ENCODE measurements at regions not wholly inside any gene's neighbourhood (a gene's known extent, or its start where the extent isn't known, plus 50 kb on each side); places are given as distances from the start of the nearest gene placed in this dataset.

DNA sequence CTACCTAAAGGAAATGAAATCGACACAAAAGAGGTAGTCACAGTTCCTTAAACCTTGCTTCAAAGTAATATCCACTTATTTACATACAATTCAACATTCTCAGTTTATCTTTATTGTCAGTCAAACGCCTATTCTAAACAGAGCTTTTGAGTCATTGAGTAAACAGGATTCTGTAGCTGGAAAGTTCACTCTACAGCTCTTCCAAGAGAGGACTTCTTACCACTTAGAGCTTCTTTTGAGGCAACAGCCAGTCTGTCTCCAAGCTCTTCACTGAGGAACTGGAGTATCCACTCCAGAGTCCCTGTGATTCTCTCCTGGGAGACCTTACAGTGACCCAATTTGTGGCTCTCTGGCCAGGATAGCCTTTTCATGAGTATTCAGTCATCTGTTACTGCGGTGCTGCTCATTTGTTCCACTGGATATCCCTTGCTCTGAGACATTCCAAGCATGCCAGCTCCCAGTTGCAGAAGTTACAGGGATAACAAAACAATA is 210.9 kb upstream of the OSR1 start:
- no peak overlapping the region for H3K4me3 ChIP-seq (ENCODE audit: low read length)
- no peak overlapping the region for H3K9ac ChIP-seq (ENCODE audit: extremely low read depth, low read length, poor library complexity, severe bottlenecking)
- Mint-ChIP-seq H3K4me3 (no peak overlapping the region), H3K4me1 (peaks cover 16% of the 10 kb centered on the region), H3K27me3 (ENCODE audit: insufficient read depth) (peaks cover 2% of the 10 kb centered on the region), H3K9me3 (no peaks in the 10 kb centered on the region), H3K36me3 (ENCODE audit: low read depth) (no peaks in the 10 kb centered on the region), H3K27ac (peak overlapping the region; percentile 10)
- DNase-seq = peak; percentile 64
- WGBS, 2 experiments (ENCODE audit: insufficient coverage in 1 of 2, insufficient read length in 1 of 2) = 50 to 56% methylated on average over 3 of the region's 3 CpGs
- TF ChIP-seq, protein P1, sequence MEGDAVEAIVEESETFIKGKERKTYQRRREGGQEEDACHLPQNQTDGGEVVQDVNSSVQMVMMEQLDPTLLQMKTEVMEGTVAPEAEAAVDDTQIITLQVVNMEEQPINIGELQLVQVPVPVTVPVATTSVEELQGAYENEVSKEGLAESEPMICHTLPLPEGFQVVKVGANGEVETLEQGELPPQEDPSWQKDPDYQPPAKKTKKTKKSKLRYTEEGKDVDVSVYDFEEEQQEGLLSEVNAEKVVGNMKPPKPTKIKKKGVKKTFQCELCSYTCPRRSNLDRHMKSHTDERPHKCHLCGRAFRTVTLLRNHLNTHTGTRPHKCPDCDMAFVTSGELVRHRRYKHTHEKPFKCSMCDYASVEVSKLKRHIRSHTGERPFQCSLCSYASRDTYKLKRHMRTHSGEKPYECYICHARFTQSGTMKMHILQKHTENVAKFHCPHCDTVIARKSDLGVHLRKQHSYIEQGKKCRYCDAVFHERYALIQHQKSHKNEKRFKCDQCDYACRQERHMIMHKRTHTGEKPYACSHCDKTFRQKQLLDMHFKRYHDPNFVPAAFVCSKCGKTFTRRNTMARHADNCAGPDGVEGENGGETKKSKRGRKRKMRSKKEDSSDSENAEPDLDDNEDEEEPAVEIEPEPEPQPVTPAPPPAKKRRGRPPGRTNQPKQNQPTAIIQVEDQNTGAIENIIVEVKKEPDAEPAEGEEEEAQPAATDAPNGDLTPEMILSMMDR (conservative IDR thresholded peaks at IDR 0.05) = no peak
- peaks cover 13% of the 10 kb centered on the region for H3K4me1 ChIP-seq (ENCODE audit: control insufficient read depth, insufficient read depth, low read length)
- H3K36me3 ChIP-seq (ENCODE audit: control insufficient read depth, insufficient read depth, low read length) = no peaks in the 10 kb centered on the region
- no peaks in the 10 kb centered on the region for H3K9me3 ChIP-seq (ENCODE audit: control insufficient read depth, low read length)
- no peaks in the 10 kb centered on the region for H3K27me3 ChIP-seq (ENCODE audit: control insufficient read depth, insufficient read depth, low read length, poor library complexity, severe bottlenecking)
- no peak overlapping the region for H3K27ac ChIP-seq (ENCODE audit: low read depth, low read length)

DNA sequence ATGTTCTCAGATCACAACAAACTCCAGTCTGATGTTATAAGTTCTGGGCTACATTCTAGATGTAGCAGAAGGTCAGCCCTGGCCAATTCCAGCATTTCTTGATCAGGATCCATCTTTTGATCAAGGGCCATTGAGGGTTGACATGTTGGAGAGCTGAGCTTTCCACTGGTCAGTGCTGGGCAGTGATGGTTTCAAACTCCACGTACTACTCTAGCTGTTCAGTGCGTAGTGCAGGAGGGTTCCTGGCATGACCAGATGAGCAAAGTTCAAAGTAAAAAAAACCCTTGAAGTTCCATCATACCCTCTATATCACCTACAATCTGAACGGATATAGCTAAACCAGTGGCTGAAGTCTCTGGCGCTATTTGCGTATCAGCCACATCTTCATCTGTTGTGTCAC is 210.4 kb upstream of the OSR1 start:
- Histone ChIP-seq H3K9me3 (ENCODE audit: control insufficient read depth, low read length) (no peaks in the 10 kb centered on the region), H3K4me3 (ENCODE audit: low read length) (no peak overlapping the region), H3K4me1 (ENCODE audit: control insufficient read depth, insufficient read depth, low read length) (peaks cover 13% of the 10 kb centered on the region), H3K27ac (ENCODE audit: low read depth, low read length) (no peak overlapping the region), H3K36me3 (ENCODE audit: control insufficient read depth, insufficient read depth, low read length) (no peaks in the 10 kb centered on the region), H3K9ac (ENCODE audit: extremely low read depth, low read length, poor library complexity, severe bottlenecking) (no peak overlapping the region), H3K27me3 (ENCODE audit: control insufficient read depth, insufficient read depth, low read length, poor library complexity, severe bottlenecking) (no peaks in the 10 kb centered on the region)
- H3K9me3 Mint-ChIP-seq = no peaks in the 10 kb centered on the region
- no peak overlapping the region for H3K4me3 Mint-ChIP-seq
- H3K27ac Mint-ChIP-seq = no peak overlapping the region
- peaks cover 4% of the 10 kb centered on the region for H3K27me3 Mint-ChIP-seq (ENCODE audit: insufficient read depth)
- H3K4me1 Mint-ChIP-seq = peaks cover 16% of the 10 kb centered on the region
- TF ChIP-seq, protein P1 (conservative IDR thresholded peaks at IDR 0.05) = no peak
- 94 to 99% methylated on average over 5 of the region's 5 CpGs for WGBS, 2 experiments (ENCODE audit: insufficient coverage in 1 of 2, insufficient read length in 1 of 2)
- no peak for DNase-seq
- H3K36me3 Mint-ChIP-seq (ENCODE audit: low read depth) = no peaks in the 10 kb centered on the region

DNA sequence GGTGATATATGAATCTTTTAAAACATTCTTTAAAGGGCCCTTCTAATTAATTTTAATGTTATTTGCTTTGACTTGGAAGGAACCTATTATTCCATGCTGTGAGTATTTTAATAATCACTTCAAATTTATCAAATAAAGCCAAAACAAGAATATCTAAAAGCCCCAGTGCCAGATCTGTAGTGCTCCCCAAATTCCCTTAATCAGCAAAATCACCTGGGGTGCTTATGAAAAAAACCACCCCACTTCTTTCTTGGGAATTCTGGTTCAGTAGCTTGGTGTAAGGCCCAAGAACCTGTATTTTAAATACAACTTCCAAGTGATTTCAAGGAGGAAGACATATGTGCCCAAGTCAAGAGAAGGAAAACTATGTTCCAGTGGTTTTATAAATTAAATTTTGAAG is 202.4 kb upstream of the OSR1 start:
- Mint-ChIP-seq H3K27ac (no peak overlapping the region), H3K4me3 (no peak overlapping the region), H3K9me3 (no peaks in the 10 kb centered on the region), H3K36me3 (ENCODE audit: low read depth) (no peaks in the 10 kb centered on the region), H3K4me1 (no peaks in the 10 kb centered on the region), H3K27me3 (ENCODE audit: insufficient read depth) (peaks cover 4% of the 10 kb centered on the region)
- Histone ChIP-seq H3K4me3 (ENCODE audit: low read length) (no peak overlapping the region), H3K9me3 (ENCODE audit: control insufficient read depth, low read length) (no peaks in the 10 kb centered on the region), H3K27ac (ENCODE audit: low read depth, low read length) (no peak overlapping the region), H3K4me1 (ENCODE audit: control insufficient read depth, insufficient read depth, low read length) (no peaks in the 10 kb centered on the region), H3K36me3 (ENCODE audit: control insufficient read depth, insufficient read depth, low read length) (no peaks in the 10 kb centered on the region), H3K9ac (ENCODE audit: extremely low read depth, low read length, poor library complexity, severe bottlenecking) (no peak overlapping the region), H3K27me3 (ENCODE audit: control insufficient read depth, insufficient read depth, low read length, poor library complexity, severe bottlenecking) (no peaks in the 10 kb centered on the region)
- TF ChIP-seq, protein P1 (conservative IDR thresholded peaks at IDR 0.05) = no peak
- DNase-seq = no peak
